ENCODE measurements at regions not wholly inside any gene's neighbourhood (a gene's known extent, or its start where the extent isn't known, plus 50 kb on each side); places are given as distances from the start of the nearest gene placed in this dataset.

- intact Hi-C loops (cut with micrococcal nuclease; ENCODE audit: unreplicated experiment): no loop called here
- Histone ChIP-seq H3K27ac (ENCODE audit: low read length) (no peak overlapping the region), H3K27me3 (ENCODE audit: control insufficient read depth, insufficient read depth, low read length) (no peaks in the 10 kb centered on the region), H3K4me1 (ENCODE audit: control insufficient read depth, insufficient read depth, low read length) (no peaks in the 10 kb centered on the region), H3K36me3 (ENCODE audit: control insufficient read depth, insufficient read depth, low read length) (no peaks in the 10 kb centered on the region), H3K4me3 (ENCODE audit: low read depth in 2 of 2, low read length in 2 of 2) (no peak overlapping the region), H3K9me3 (ENCODE audit: control insufficient read depth, insufficient read depth, low read depth, low read length) (no peaks in the 10 kb centered on the region)
- no peak for DNase-seq (ENCODE audit: low read depth, low spot score)
- POLR2A ChIA-PET: no interaction called here
- BruUV-seq (replicated peaks): no TSS peak
- no peak for ATAC-seq
- CTCF ChIA-PET: no interaction called here
- no peak for TF ChIP-seq CTCF (IDR thresholded peaks at IDR 0.05)
- in situ Hi-C loops (cut with HindIII; ENCODE audit: low pct_unique_long_range_greater_than_20kb, low sequenced_read_pairs): no loop called here
These were observed 77.6 kb upstream of the PROK2 start for GRCh38 chr3:71862371-71863140.

DNA sequence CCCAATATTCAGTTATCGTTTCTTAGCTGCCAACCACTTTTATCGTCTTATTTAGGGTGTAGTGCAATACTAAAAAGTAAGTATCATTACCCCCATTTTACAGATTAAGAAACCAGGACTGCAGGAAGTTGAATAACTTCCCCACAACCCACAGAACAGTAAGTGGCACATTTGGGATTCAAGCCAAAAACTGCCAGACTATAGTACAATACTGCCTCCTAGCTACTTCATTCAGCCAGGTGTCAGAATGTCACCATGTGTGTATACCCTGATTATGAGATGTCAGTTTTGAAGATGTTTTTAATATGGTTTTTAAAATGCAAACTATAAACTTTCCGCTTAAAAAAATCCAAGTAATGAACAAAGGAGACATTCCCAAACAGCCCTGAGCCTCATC, 74.2 kb upstream of the PROK2 start:
- CTCF ChIA-PET: interaction anchor here (0.9 kb wide), 1 partner anchor 27 kb away, joined by 3 read pairs; no protein-coding TSS in a partner anchor
- no peak for ATAC-seq

More for the DNA sequence above, 74.2 kb upstream of the PROK2 start:
- no peaks in the 10 kb centered on the region for H3K9me3 ChIP-seq (ENCODE audit: control insufficient read depth, insufficient read depth, low read depth, low read length)
- intact Hi-C loops (cut with micrococcal nuclease; ENCODE audit: unreplicated experiment) (no loop called here), in situ Hi-C loops (cut with HindIII; ENCODE audit: low pct_unique_long_range_greater_than_20kb, low sequenced_read_pairs) (no loop called here)
- H3K36me3 ChIP-seq (ENCODE audit: control insufficient read depth, insufficient read depth, low read length): no peaks in the 10 kb centered on the region
- no peaks in the 10 kb centered on the region for H3K27me3 ChIP-seq (ENCODE audit: control insufficient read depth, insufficient read depth, low read length)
- no peak for DNase-seq (ENCODE audit: low read depth, low spot score)
- no TSS peak for BruUV-seq (replicated peaks)
- no peak overlapping the region for H3K27ac ChIP-seq (ENCODE audit: low read length)
- TF ChIP-seq CTCF (IDR thresholded peaks at IDR 0.05) (peak; percentile 29; the same call in 1 of the 2 replicates), SIN3A (IDR thresholded peaks at IDR 0.05; ENCODE audit: borderline replicate concordance, insufficient read depth, low read depth, low read length) (no peak), TCF7L2 (IDR thresholded peaks at IDR 0.05; ENCODE audit: low read depth, low read length) (no peak), POLR2AphosphoS5 (IDR thresholded peaks at IDR 0.05; ENCODE audit: low read depth, low read length) (no peak)
- TF ChIP-seq, protein P1, sequence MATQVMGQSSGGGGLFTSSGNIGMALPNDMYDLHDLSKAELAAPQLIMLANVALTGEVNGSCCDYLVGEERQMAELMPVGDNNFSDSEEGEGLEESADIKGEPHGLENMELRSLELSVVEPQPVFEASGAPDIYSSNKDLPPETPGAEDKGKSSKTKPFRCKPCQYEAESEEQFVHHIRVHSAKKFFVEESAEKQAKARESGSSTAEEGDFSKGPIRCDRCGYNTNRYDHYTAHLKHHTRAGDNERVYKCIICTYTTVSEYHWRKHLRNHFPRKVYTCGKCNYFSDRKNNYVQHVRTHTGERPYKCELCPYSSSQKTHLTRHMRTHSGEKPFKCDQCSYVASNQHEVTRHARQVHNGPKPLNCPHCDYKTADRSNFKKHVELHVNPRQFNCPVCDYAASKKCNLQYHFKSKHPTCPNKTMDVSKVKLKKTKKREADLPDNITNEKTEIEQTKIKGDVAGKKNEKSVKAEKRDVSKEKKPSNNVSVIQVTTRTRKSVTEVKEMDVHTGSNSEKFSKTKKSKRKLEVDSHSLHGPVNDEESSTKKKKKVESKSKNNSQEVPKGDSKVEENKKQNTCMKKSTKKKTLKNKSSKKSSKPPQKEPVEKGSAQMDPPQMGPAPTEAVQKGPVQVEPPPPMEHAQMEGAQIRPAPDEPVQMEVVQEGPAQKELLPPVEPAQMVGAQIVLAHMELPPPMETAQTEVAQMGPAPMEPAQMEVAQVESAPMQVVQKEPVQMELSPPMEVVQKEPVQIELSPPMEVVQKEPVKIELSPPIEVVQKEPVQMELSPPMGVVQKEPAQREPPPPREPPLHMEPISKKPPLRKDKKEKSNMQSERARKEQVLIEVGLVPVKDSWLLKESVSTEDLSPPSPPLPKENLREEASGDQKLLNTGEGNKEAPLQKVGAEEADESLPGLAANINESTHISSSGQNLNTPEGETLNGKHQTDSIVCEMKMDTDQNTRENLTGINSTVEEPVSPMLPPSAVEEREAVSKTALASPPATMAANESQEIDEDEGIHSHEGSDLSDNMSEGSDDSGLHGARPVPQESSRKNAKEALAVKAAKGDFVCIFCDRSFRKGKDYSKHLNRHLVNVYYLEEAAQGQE (IDR thresholded peaks at IDR 0.05; ENCODE audit: insufficient read depth in 1 of 2, low read depth in 2 of 2, low read length in 1 of 2): no peak
- no peaks in the 10 kb centered on the region for H3K4me1 ChIP-seq (ENCODE audit: control insufficient read depth, insufficient read depth, low read length)
- H3K4me3 ChIP-seq (ENCODE audit: low read depth in 2 of 2, low read length in 2 of 2): no peak overlapping the region
- POLR2A ChIA-PET: no interaction called here
